ENCODE measurements at regions not wholly inside any gene's neighbourhood (a gene's known extent, or its start where the extent isn't known, plus 50 kb on each side); places are given as distances from the start of the nearest gene placed in this dataset.

GRCh38 chrX:38987198-38987651 is 186.0 kb downstream of the MID1IP1 start:
- no peak for TF ChIP-seq POLR2A (IDR thresholded peaks at IDR 0.05)
- no peak for TF ChIP-seq CTCF (IDR thresholded peaks at IDR 0.05)

Measured in thyroid gland (tissue), 4 donors.